ENCODE measurements at regions not wholly inside any gene's neighbourhood (a gene's known extent, or its start where the extent isn't known, plus 50 kb on each side); places are given as distances from the start of the nearest gene placed in this dataset.

GRCh38 chr4:124902001-124902515 lies 189.5 kb upstream of the ANKRD50 start:
- DNase-seq (ENCODE audit: low spot score), result no peak
- Histone ChIP-seq H3K4me1 (ENCODE audit: insufficient read depth, poor library complexity, severe bottlenecking) (peaks cover 37% of the 10 kb centered on the region), H3K27ac (ENCODE audit: poor library complexity, severe bottlenecking) (no peak overlapping the region), H3K9me3 (ENCODE audit: severe bottlenecking) (no peaks in the 10 kb centered on the region), H3K36me3 (ENCODE audit: low read depth) (no peaks in the 10 kb centered on the region), H3K4me3 (ENCODE audit: severe bottlenecking) (no peak overlapping the region), H3K27me3 (ENCODE audit: insufficient read depth, poor library complexity, severe bottlenecking) (no peaks in the 10 kb centered on the region)
- ATAC-seq (ENCODE audit: low read depth), result no peak
- TF ChIP-seq CTCF (IDR thresholded peaks at IDR 0.05; ENCODE audit: poor library complexity, severe bottlenecking), result no peak

- Histone ChIP-seq H3K4me1 (ENCODE audit: insufficient read depth, poor library complexity, severe bottlenecking) (peaks cover 31% of the 10 kb centered on the region), H3K36me3 (ENCODE audit: low read depth) (no peaks in the 10 kb centered on the region), H3K9me3 (ENCODE audit: severe bottlenecking) (no peaks in the 10 kb centered on the region), H3K4me3 (ENCODE audit: severe bottlenecking) (no peak overlapping the region), H3K27me3 (ENCODE audit: insufficient read depth, poor library complexity, severe bottlenecking) (no peaks in the 10 kb centered on the region), H3K27ac (ENCODE audit: poor library complexity, severe bottlenecking) (peak overlapping the region; percentile 42)
- no peak for TF ChIP-seq CTCF (IDR thresholded peaks at IDR 0.05; ENCODE audit: poor library complexity, severe bottlenecking)
- ATAC-seq (ENCODE audit: low read depth) (peak; percentile 50), DNase-seq (ENCODE audit: low spot score) (no peak)
Observed at GRCh38 chr4:124899997-124900396, 187.5 kb upstream of the ANKRD50 start.

GRCh38 chr4:124890522-124890921 lies 178.0 kb upstream of the ANKRD50 start:
- no peaks in the 10 kb centered on the region for H3K9me3 ChIP-seq (ENCODE audit: severe bottlenecking)
- no peaks in the 10 kb centered on the region for H3K27me3 ChIP-seq (ENCODE audit: insufficient read depth, poor library complexity, severe bottlenecking)
- peak overlapping the region; percentile 39 for H3K27ac ChIP-seq (ENCODE audit: poor library complexity, severe bottlenecking)
- no peaks in the 10 kb centered on the region for H3K36me3 ChIP-seq (ENCODE audit: low read depth)
- H3K4me1 ChIP-seq (ENCODE audit: insufficient read depth, poor library complexity, severe bottlenecking), result peaks cover 19% of the 10 kb centered on the region
- TF ChIP-seq CTCF (IDR thresholded peaks at IDR 0.05; ENCODE audit: poor library complexity, severe bottlenecking), result no peak
- DNase-seq (ENCODE audit: low spot score) (no peak), ATAC-seq (ENCODE audit: low read depth) (peak; percentile 76)
- H3K4me3 ChIP-seq (ENCODE audit: severe bottlenecking), result no peak overlapping the region

- ATAC-seq (ENCODE audit: low read depth) (no peak), DNase-seq (ENCODE audit: low spot score) (no peak)
- Histone ChIP-seq H3K36me3 (ENCODE audit: low read depth) (no peaks in the 10 kb centered on the region), H3K9me3 (ENCODE audit: severe bottlenecking) (no peaks in the 10 kb centered on the region), H3K4me1 (ENCODE audit: insufficient read depth, poor library complexity, severe bottlenecking) (peaks cover 19% of the 10 kb centered on the region), H3K4me3 (ENCODE audit: severe bottlenecking) (no peak overlapping the region), H3K27me3 (ENCODE audit: insufficient read depth, poor library complexity, severe bottlenecking) (no peaks in the 10 kb centered on the region), H3K27ac (ENCODE audit: poor library complexity, severe bottlenecking) (no peak overlapping the region)
- no peak for TF ChIP-seq CTCF (IDR thresholded peaks at IDR 0.05; ENCODE audit: poor library complexity, severe bottlenecking)
Observed at GRCh38 chr4:124887739-124888138, 175.2 kb upstream of the ANKRD50 start.

- no peak overlapping the region for H3K27ac ChIP-seq (ENCODE audit: poor library complexity, severe bottlenecking)
- TF ChIP-seq CTCF (IDR thresholded peaks at IDR 0.05; ENCODE audit: poor library complexity, severe bottlenecking), result no peak
Observed at GRCh38 chr4:124884316-124884715, 171.8 kb upstream of the ANKRD50 start.

More at GRCh38 chr4:124884316-124884715, 171.8 kb upstream of the ANKRD50 start:
- H3K4me1 ChIP-seq (ENCODE audit: insufficient read depth, poor library complexity, severe bottlenecking), result no peaks in the 10 kb centered on the region
- no peak for ATAC-seq (ENCODE audit: low read depth)
- no peaks in the 10 kb centered on the region for H3K27me3 ChIP-seq (ENCODE audit: insufficient read depth, poor library complexity, severe bottlenecking)
- no peak overlapping the region for H3K4me3 ChIP-seq (ENCODE audit: severe bottlenecking)
- H3K9me3 ChIP-seq (ENCODE audit: severe bottlenecking), result no peaks in the 10 kb centered on the region
- DNase-seq (ENCODE audit: low spot score), result no peak
- no peaks in the 10 kb centered on the region for H3K36me3 ChIP-seq (ENCODE audit: low read depth)

All from RWPE2 (cell line).